Immature natural killer cell (primary cell): ENCODE measurements at regions not wholly inside any gene's neighbourhood (a gene's known extent, or its start where the extent isn't known, plus 50 kb on each side); places are given as distances from the start of the nearest gene placed in this dataset.

Source experiments
- DNase-seq, 3 donors: peaks; one replicate each; pipeline ENCODE4 v3.0.0; 2022; ENCODE audit warnings: mixed read lengths in 1 of 3
- H3K27ac Mint-ChIP-seq, 6 donors: one replicate each; pipeline ENCODE4 v1.8.0; 2020; ENCODE audit warnings: mixed read lengths in 6 of 6, mild to moderate bottlenecking in 5 of 6, inconsistent platforms in 4 of 6, moderate library complexity in 3 of 6
- H3K27me3 Mint-ChIP-seq, 3 donors: one replicate each; pipeline ENCODE4 v1.8.0; 2020 to 2021; ENCODE audit warnings: low read depth in 3 of 3, mild to moderate bottlenecking in 3 of 3, mixed read lengths in 3 of 3, moderate library complexity in 3 of 3, inconsistent platforms in 1 of 3
- H3K36me3 Mint-ChIP-seq, 3 donors: one replicate each; pipeline ENCODE4 v1.8.0; 2020; ENCODE audit warnings: mixed read lengths in 3 of 3, inconsistent platforms in 2 of 3, mild to moderate bottlenecking in 2 of 3
- H3K4me1 Mint-ChIP-seq, 2 donors: one replicate each; pipeline ENCODE4 v1.8.0; 2020; ENCODE audit warnings: inconsistent platforms in 2 of 2, mild to moderate bottlenecking in 2 of 2, mixed read lengths in 2 of 2, moderate library complexity in 1 of 2
- H3K4me3 Mint-ChIP-seq, 5 donors: one replicate each; pipeline ENCODE4 v1.8.0; 2020; ENCODE audit warnings: mild to moderate bottlenecking in 5 of 5, mixed read lengths in 5 of 5, inconsistent platforms in 3 of 5, moderate library complexity in 3 of 5
- H3K9me3 Mint-ChIP-seq, 6 donors: one replicate each; pipeline ENCODE4 v1.8.0; 2020; ENCODE audit warnings: mild to moderate bottlenecking in 6 of 6, mixed read lengths in 6 of 6, inconsistent platforms in 4 of 6, moderate library complexity in 3 of 6

- no peak overlapping the region for H3K27ac Mint-ChIP-seq
- peaks cover 0 to 3% (median 0%) of the 10 kb centered on the region in 3 donors for H3K27me3 Mint-ChIP-seq
- H3K4me3 Mint-ChIP-seq: no peak overlapping the region
- peaks cover 2 to 49% (median 13%) of the 10 kb centered on the region in 6 donors for H3K9me3 Mint-ChIP-seq
- no peak for DNase-seq
- H3K4me1 Mint-ChIP-seq: no peaks in the 10 kb centered on the region
- H3K36me3 Mint-ChIP-seq: no peaks in the 10 kb centered on the region
Observed at GRCh38 chr18:72637299-72637698, 93.2 kb upstream of the CBLN2 start.

- H3K27me3 Mint-ChIP-seq: peaks cover 0 to 3% (median 0%) of the 10 kb centered on the region in 3 donors
- H3K36me3 Mint-ChIP-seq: no peaks in the 10 kb centered on the region
Observed at GRCh38 chr18:72636611-72637010, 92.5 kb upstream of the CBLN2 start.

GRCh38 chr18:72634500-72634899, 90.4 kb upstream of the CBLN2 start:
- H3K4me1 Mint-ChIP-seq: no peaks in the 10 kb centered on the region
- peaks cover 0 to 35% (median 8%) of the 10 kb centered on the region in 6 donors for H3K9me3 Mint-ChIP-seq
- DNase-seq: no peak
- no peaks in the 10 kb centered on the region for H3K36me3 Mint-ChIP-seq
- H3K27ac Mint-ChIP-seq: no peak overlapping the region
- H3K4me3 Mint-ChIP-seq: no peak overlapping the region
- peaks cover 0 to 1% (median 0%) of the 10 kb centered on the region in 3 donors for H3K27me3 Mint-ChIP-seq

More at GRCh38 chr18:72636611-72637010, 92.5 kb upstream of the CBLN2 start:
- no peaks in the 10 kb centered on the region for H3K4me1 Mint-ChIP-seq
- H3K4me3 Mint-ChIP-seq: no peak overlapping the region
- H3K27ac Mint-ChIP-seq: no peak overlapping the region
- peaks cover 2 to 45% (median 10%) of the 10 kb centered on the region in 6 donors for H3K9me3 Mint-ChIP-seq
- DNase-seq: no peak

- Mint-ChIP-seq H3K4me1 (no peaks in the 10 kb centered on the region), H3K36me3 (no peaks in the 10 kb centered on the region), H3K27me3 (no peaks in the 10 kb centered on the region), H3K4me3 (no peak overlapping the region), H3K9me3 (peaks cover 0 to 7% (median 3%) of the 10 kb centered on the region in 6 donors), H3K27ac (no peak overlapping the region)
- DNase-seq: no peak
Observed at GRCh38 chr18:72630991-72631390, 86.8 kb upstream of the CBLN2 start.

GRCh38 chr18:72623444-72623843, 79.3 kb upstream of the CBLN2 start:
- Mint-ChIP-seq H3K4me3 (no peak overlapping the region), H3K4me1 (no peaks in the 10 kb centered on the region), H3K9me3 (peaks cover 5 to 31% (median 16%) of the 10 kb centered on the region in 6 donors), H3K27me3 (peaks cover 0 to 1% (median 0%) of the 10 kb centered on the region in 3 donors), H3K27ac (no peak overlapping the region), H3K36me3 (no peaks in the 10 kb centered on the region)
- DNase-seq: no peak

- H3K27me3 Mint-ChIP-seq: peaks cover 0 to 3% (median 2%) of the 10 kb centered on the region in 3 donors
- H3K36me3 Mint-ChIP-seq: no peaks in the 10 kb centered on the region
- no peak overlapping the region for H3K4me3 Mint-ChIP-seq
- DNase-seq: no peak
- no peaks in the 10 kb centered on the region for H3K4me1 Mint-ChIP-seq
- H3K9me3 Mint-ChIP-seq: peaks cover 3 to 39% (median 10%) of the 10 kb centered on the region in 6 donors
- no peak overlapping the region for H3K27ac Mint-ChIP-seq
Observed at GRCh38 chr18:72613534-72613930, 69.4 kb upstream of the CBLN2 start.

- Mint-ChIP-seq H3K4me3 (no peak overlapping the region), H3K27ac (no peak overlapping the region), H3K27me3 (peaks cover 0 to 3% (median 2%) of the 10 kb centered on the region in 3 donors), H3K9me3 (peaks cover 7 to 41% (median 8%) of the 10 kb centered on the region in 6 donors), H3K4me1 (no peaks in the 10 kb centered on the region), H3K36me3 (no peaks in the 10 kb centered on the region)
- no peak for DNase-seq
Observed at GRCh38 chr18:72612894-72613533, 68.9 kb upstream of the CBLN2 start.

GRCh38 chr18:72605376-72605775, 61.2 kb upstream of the CBLN2 start:
- peaks cover 0 to 3% (median 3%) of the 10 kb centered on the region in 3 donors for H3K27me3 Mint-ChIP-seq
- H3K4me3 Mint-ChIP-seq: no peak overlapping the region

GRCh38 chr18:72601944-72602343, 57.8 kb upstream of the CBLN2 start:
- peaks cover 12 to 53% (median 29%) of the 10 kb centered on the region in 6 donors for H3K9me3 Mint-ChIP-seq
- H3K4me1 Mint-ChIP-seq: no peaks in the 10 kb centered on the region
- no peaks in the 10 kb centered on the region for H3K36me3 Mint-ChIP-seq
- DNase-seq: no peak
- peaks cover 0 to 1% (median 0%) of the 10 kb centered on the region in 3 donors for H3K27me3 Mint-ChIP-seq
- H3K27ac Mint-ChIP-seq: no peak overlapping the region
- H3K4me3 Mint-ChIP-seq: no peak overlapping the region

More at GRCh38 chr18:72605376-72605775, 61.2 kb upstream of the CBLN2 start:
- no peak for DNase-seq
- Mint-ChIP-seq H3K4me1 (no peaks in the 10 kb centered on the region), H3K9me3 (peaks cover 12 to 48% (median 24%) of the 10 kb centered on the region in 6 donors), H3K27ac (no peak overlapping the region), H3K36me3 (no peaks in the 10 kb centered on the region)

- Mint-ChIP-seq H3K4me1 (no peaks in the 10 kb centered on the region), H3K4me3 (no peak overlapping the region), H3K36me3 (no peaks in the 10 kb centered on the region), H3K27me3 (peaks cover 0 to 1% (median 0%) of the 10 kb centered on the region in 3 donors), H3K9me3 (peaks cover 12 to 57% (median 30%) of the 10 kb centered on the region in 6 donors), H3K27ac (no peak overlapping the region)
- no peak for DNase-seq
Observed at GRCh38 chr18:72601481-72601880, 57.3 kb upstream of the CBLN2 start.
